ENCODE measurements at regions not wholly inside any gene's neighbourhood (a gene's known extent, or its start where the extent isn't known, plus 50 kb on each side); places are given as distances from the start of the nearest gene placed in this dataset.

GRCh38 chr2:78861546-78861945, 164.0 kb upstream of the REG3G start:
- DNase-seq, result no peak
- H3K4me3 Mint-ChIP-seq, result no peak overlapping the region

More at GRCh38 chr2:78861546-78861945, 164.0 kb upstream of the REG3G start:
- Histone ChIP-seq H3K4me2 (ENCODE audit: insufficient read depth, insufficient read length, low read length) (no peak overlapping the region), H3K79me2 (ENCODE audit: insufficient read depth, low read length) (no peaks in the 10 kb centered on the region), H2BK5ac (ENCODE audit: insufficient read length, low read length) (no peak overlapping the region), H3K9me3 (ENCODE audit: control insufficient read depth, low read depth, low read length) (no peaks in the 10 kb centered on the region), H3K14ac (ENCODE audit: insufficient read depth, low read length) (no peak overlapping the region), H4K91ac (ENCODE audit: insufficient read length, low read depth, low read length) (no peak overlapping the region), H4K20me1 (ENCODE audit: control insufficient read depth, insufficient read depth, insufficient read length) (no peaks in the 10 kb centered on the region), H3K18ac (ENCODE audit: insufficient read length, low read depth, low read length) (no peak overlapping the region), H3K27me3 (ENCODE audit: insufficient read depth, low read length) (no peaks in the 10 kb centered on the region), H3K4ac (ENCODE audit: low read depth, low read length) (no peak overlapping the region), H3K23ac (ENCODE audit: insufficient read length, low read depth, low read length) (no peak overlapping the region), H4K8ac (replicated peaks; ENCODE audit: insufficient read length, low read depth, low read length) (no peak overlapping the region), H2AFZ (ENCODE audit: low read length) (no peak overlapping the region), H3K4me1 (ENCODE audit: insufficient read depth, low read length) (no peaks in the 10 kb centered on the region), H2BK20ac (ENCODE audit: low read depth, low read length, poor library complexity, severe bottlenecking) (no peak overlapping the region), H2BK120ac (ENCODE audit: low read depth, low read length, poor library complexity, severe bottlenecking) (no peak overlapping the region), H4K5ac (ENCODE audit: insufficient read length, low read depth, low read length) (no peak overlapping the region), H2BK15ac (ENCODE audit: low read depth, low read length) (no peak overlapping the region), H2AK5ac (ENCODE audit: insufficient read length, low read length) (no peak overlapping the region), H3T11ph (ENCODE audit: low read length) (no peak overlapping the region), H3K27ac (ENCODE audit: insufficient read length, low read depth, low read length) (no peak overlapping the region), H3K23me2 (ENCODE audit: insufficient read length, low read depth, low read length, poor library complexity, severe bottlenecking) (no peaks in the 10 kb centered on the region), H3K56ac (ENCODE audit: insufficient read length, low read depth, low read length) (no peak overlapping the region), H3K9ac (ENCODE audit: extremely low read depth, insufficient read length, low read length) (no peak overlapping the region), H2BK12ac (ENCODE audit: insufficient read length, low read depth, low read length) (no peak overlapping the region), H3K79me1 (ENCODE audit: insufficient read depth, low read depth, low read length, poor library complexity, severe bottlenecking) (no peaks in the 10 kb centered on the region)
- TF ChIP-seq, protein P1, sequence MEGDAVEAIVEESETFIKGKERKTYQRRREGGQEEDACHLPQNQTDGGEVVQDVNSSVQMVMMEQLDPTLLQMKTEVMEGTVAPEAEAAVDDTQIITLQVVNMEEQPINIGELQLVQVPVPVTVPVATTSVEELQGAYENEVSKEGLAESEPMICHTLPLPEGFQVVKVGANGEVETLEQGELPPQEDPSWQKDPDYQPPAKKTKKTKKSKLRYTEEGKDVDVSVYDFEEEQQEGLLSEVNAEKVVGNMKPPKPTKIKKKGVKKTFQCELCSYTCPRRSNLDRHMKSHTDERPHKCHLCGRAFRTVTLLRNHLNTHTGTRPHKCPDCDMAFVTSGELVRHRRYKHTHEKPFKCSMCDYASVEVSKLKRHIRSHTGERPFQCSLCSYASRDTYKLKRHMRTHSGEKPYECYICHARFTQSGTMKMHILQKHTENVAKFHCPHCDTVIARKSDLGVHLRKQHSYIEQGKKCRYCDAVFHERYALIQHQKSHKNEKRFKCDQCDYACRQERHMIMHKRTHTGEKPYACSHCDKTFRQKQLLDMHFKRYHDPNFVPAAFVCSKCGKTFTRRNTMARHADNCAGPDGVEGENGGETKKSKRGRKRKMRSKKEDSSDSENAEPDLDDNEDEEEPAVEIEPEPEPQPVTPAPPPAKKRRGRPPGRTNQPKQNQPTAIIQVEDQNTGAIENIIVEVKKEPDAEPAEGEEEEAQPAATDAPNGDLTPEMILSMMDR (conservative IDR thresholded peaks at IDR 0.05), result peak; percentile 74
- no CpG with 5 or more reads among the region's 6 CpGs for WGBS (ENCODE audit: extremely low coverage, insufficient read length, low lambda C conversion rate)
- H3K27ac Mint-ChIP-seq, result no peak overlapping the region; a peak in 1 of 7 replicates
- peaks cover 0 to 8% of the 10 kb centered on the region in 2 experiments for H3K4me1 Mint-ChIP-seq
- no peaks in the 10 kb centered on the region; a peak in 1 of 7 replicates for H3K36me3 Mint-ChIP-seq (ENCODE audit: insufficient read depth in 1 of 3, low read depth in 3 of 3)
- H3K9me3 Mint-ChIP-seq, result no peaks in the 10 kb centered on the region; a peak in 1 of 5 replicates
- no peaks in the 10 kb centered on the region for H3K27me3 Mint-ChIP-seq (ENCODE audit: low read depth)

Data from H9 (cell line).